DOHH2 (cell line): ENCODE measurements at regions not wholly inside any gene's neighbourhood (a gene's known extent, or its start where the extent isn't known, plus 50 kb on each side); places are given as distances from the start of the nearest gene placed in this dataset.

Experiments used
- H3F3A ChIP-seq: fragments of 200-600 bp; sonication (generic), shearing (Covaris generic); 2 replicates; pipeline ENCODE4 v1.6.0; 2016; ENCODE audit warnings: antibody characterized with exemption, mild to moderate bottlenecking; ENCODE audit not compliant: control insufficient read depth, insufficient read depth
- H3K27ac ChIP-seq: fragments of 200-600 bp; sonication (generic); 2 replicates; pipeline ENCODE4 v1.5.1; 2014; ENCODE audit warnings: low read depth, mild to moderate bottlenecking, low read length, moderate library complexity
- H3K27me3 ChIP-seq: fragments of 200-600 bp; sonication (generic); 2 replicates; pipeline ENCODE4 v1.6.1; 2014; ENCODE audit warnings: mild to moderate bottlenecking, low read length, mixed read lengths; ENCODE audit not compliant: control insufficient read depth
- H3K36me3 ChIP-seq: fragments of 200-600 bp; sonication (generic); 2 replicates; pipeline ENCODE4 v1.6.1; 2014; ENCODE audit warnings: mild to moderate bottlenecking, low read length, moderate library complexity, mixed read lengths; ENCODE audit not compliant: control insufficient read depth
- H3K4me1 ChIP-seq: fragments of 200-600 bp; sonication (generic); 2 replicates; pipeline ENCODE4 v1.6.1; 2014; ENCODE audit warnings: mild to moderate bottlenecking, low read length, mixed read lengths; ENCODE audit not compliant: control insufficient read depth
- H3K4me2 ChIP-seq: fragments of 200-600 bp; sonication (generic); 2 replicates; pipeline ENCODE4 v1.6.0; 2014; ENCODE audit warnings: mild to moderate bottlenecking, low read length, moderate library complexity
- H3K4me3 ChIP-seq: fragments of 200-600 bp; sonication (generic); 2 replicates; pipeline ENCODE4 v1.5.1; 2014; ENCODE audit warnings: mild to moderate bottlenecking, low read length, mixed read lengths
- H3K79me2 ChIP-seq: fragments of 200-600 bp; sonication (generic); 2 replicates; pipeline ENCODE4 v1.6.1; 2014; ENCODE audit warnings: mild to moderate bottlenecking, low read length, mixed read lengths; ENCODE audit not compliant: control insufficient read depth
- H3K9me2 ChIP-seq: fragments of 200-600 bp; sonication (generic); replicated peaks from 2 replicates; pipeline ENCODE4 v1.6.1; 2014; ENCODE audit warnings: mild to moderate bottlenecking, low read length, mixed read lengths; ENCODE audit not compliant: control insufficient read depth
- H3K9me3 ChIP-seq: fragments of 200-600 bp; sonication (generic); 2 replicates; pipeline ENCODE4 v1.6.1; 2014; ENCODE audit warnings: antibody characterized with exemption, low read length, mixed read lengths; ENCODE audit not compliant: control insufficient read depth, insufficient read depth
- H4K20me1 ChIP-seq: fragments of 200-600 bp; sonication (generic); 2 replicates; pipeline ENCODE4 v1.6.0; 2014; ENCODE audit warnings: low read depth, mild to moderate bottlenecking, antibody characterized with exemption, low read length, moderate library complexity; ENCODE audit not compliant: control insufficient read depth, insufficient read depth
- CTCF ChIP-seq: fragments of 200-600 bp; sonication (generic); IDR thresholded peaks from one replicate; pipeline ENCODE4 v1.5.1; 2014; ENCODE audit warnings: antibody characterized with exemption, mild to moderate bottlenecking, low read depth, low read length; ENCODE audit not compliant: poor library complexity, severe bottlenecking
- EZH2phosphoT487 ChIP-seq: fragments of 200-600 bp; sonication (generic); IDR thresholded peaks from 2 replicates; pipeline ENCODE4 v1.6.1; 2017; ENCODE audit warnings: borderline replicate concordance, mild to moderate bottlenecking, antibody characterized with exemption, low read length, moderate library complexity, mixed read lengths

- Histone ChIP-seq H3K79me2 (no peaks in the 10 kb centered on the region), H3K36me3 (no peaks in the 10 kb centered on the region), H3K4me3 (no peak overlapping the region), H3K27me3 (no peaks in the 10 kb centered on the region), H3K9me2 (no peaks in the 10 kb centered on the region), H3K4me1 (no peaks in the 10 kb centered on the region), H3F3A (no peaks in the 10 kb centered on the region), H3K9me3 (no peaks in the 10 kb centered on the region), H3K27ac (no peak overlapping the region), H3K4me2 (no peak overlapping the region), H4K20me1 (no peaks in the 10 kb centered on the region)
- no peak for TF ChIP-seq CTCF
- no peak for TF ChIP-seq EZH2phosphoT487
These were observed 66.1 kb upstream of the PRB2 start for GRCh38 chr12:11461433-11461832.

DNA sequence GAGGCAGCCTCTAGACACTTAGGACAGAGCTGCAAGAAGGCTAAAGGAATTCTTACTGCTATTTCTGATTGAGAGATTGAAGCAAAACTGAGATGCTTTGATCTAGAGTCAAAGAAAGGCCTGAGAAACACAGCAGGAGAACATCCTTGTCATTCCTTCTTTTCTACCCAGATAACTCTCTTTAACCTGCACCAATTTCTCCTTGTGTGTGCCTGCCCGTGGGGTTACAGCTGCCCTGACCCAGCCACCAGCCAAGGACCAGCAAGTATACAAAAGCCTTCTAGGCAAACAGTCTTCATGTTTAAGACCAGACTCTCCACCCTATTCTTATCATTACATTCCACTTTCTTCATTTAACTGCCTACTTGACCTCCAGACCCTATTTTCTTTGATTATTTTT lies 81.7 kb upstream of the PRB2 start:
- H3K27ac ChIP-seq: no peak overlapping the region
- H3K4me3 ChIP-seq: no peak overlapping the region
- H3K9me3 ChIP-seq: no peaks in the 10 kb centered on the region
- TF ChIP-seq EZH2phosphoT487 (no peak), CTCF (no peak)
- no peaks in the 10 kb centered on the region for H3K36me3 ChIP-seq
- H3K4me1 ChIP-seq: no peaks in the 10 kb centered on the region
- no peaks in the 10 kb centered on the region for H3K27me3 ChIP-seq
- H3F3A ChIP-seq: no peaks in the 10 kb centered on the region
- H4K20me1 ChIP-seq: no peaks in the 10 kb centered on the region
- no peak overlapping the region for H3K4me2 ChIP-seq
- H3K79me2 ChIP-seq: no peaks in the 10 kb centered on the region
- no peaks in the 10 kb centered on the region for H3K9me2 ChIP-seq

- H3K36me3 ChIP-seq: no peaks in the 10 kb centered on the region
- no peaks in the 10 kb centered on the region for H3K27me3 ChIP-seq
- no peak overlapping the region for H3K4me2 ChIP-seq
- H3K4me3 ChIP-seq: no peak overlapping the region
- H4K20me1 ChIP-seq: no peaks in the 10 kb centered on the region
- H3K9me3 ChIP-seq: no peaks in the 10 kb centered on the region
- TF ChIP-seq EZH2phosphoT487: no peak
- no peak for TF ChIP-seq CTCF
- no peaks in the 10 kb centered on the region for H3K79me2 ChIP-seq
- H3F3A ChIP-seq: no peaks in the 10 kb centered on the region
- H3K27ac ChIP-seq: no peak overlapping the region
- peaks cover 3% of the 10 kb centered on the region; the same call in 1 of the 2 replicates for H3K4me1 ChIP-seq
- H3K9me2 ChIP-seq: no peaks in the 10 kb centered on the region
These were observed 87.6 kb upstream of the PRB2 start for GRCh38 chr12:11482955-11483354.
